Nephron progenitor cell (in vitro differentiated cells): ENCODE measurements at regions not wholly inside any gene's neighbourhood (a gene's known extent, or its start where the extent isn't known, plus 50 kb on each side); places are given as distances from the start of the nearest gene placed in this dataset.

Source experiments
- DNase-seq: peaks from one replicate; pipeline ENCODE4 v3.0.0; 2021
- H3K27ac Mint-ChIP-seq: 2 replicates; pipeline ENCODE4 v1.8.0; 2021; ENCODE audit warnings: mild to moderate bottlenecking, moderate library complexity, mixed read lengths
- H3K27me3 Mint-ChIP-seq: 2 replicates; pipeline ENCODE4 v1.8.0; 2021; ENCODE audit warnings: mild to moderate bottlenecking, low read depth, mixed read lengths; ENCODE audit not compliant: poor library complexity
- H3K36me3 Mint-ChIP-seq: 2 replicates; pipeline ENCODE4 v1.8.0; 2021; ENCODE audit warnings: low read depth, mixed read lengths
- H3K4me1 Mint-ChIP-seq: 2 replicates; pipeline ENCODE4 v1.8.0; 2021; ENCODE audit warnings: mixed read lengths
- H3K4me3 Mint-ChIP-seq: 2 replicates; pipeline ENCODE4 v1.8.0; 2021; ENCODE audit warnings: mild to moderate bottlenecking, moderate library complexity, mixed read lengths
- H3K9me3 Mint-ChIP-seq: 2 replicates; pipeline ENCODE4 v1.8.0; 2021; ENCODE audit warnings: mild to moderate bottlenecking, moderate library complexity, mixed read lengths
- CTCF ChIP-seq: fragments of 200-600 bp; sonication (generic); IDR thresholded peaks from 2 replicates; pipeline ENCODE4 v1.5.0; 2021; ENCODE audit warnings: antibody characterized with exemption

- no peak overlapping the region for H3K4me3 Mint-ChIP-seq
- H3K27me3 Mint-ChIP-seq: peaks cover 13% of the 10 kb centered on the region
- H3K27ac Mint-ChIP-seq: no peak overlapping the region
- no peak for DNase-seq
- H3K4me1 Mint-ChIP-seq: peaks cover 29% of the 10 kb centered on the region
- H3K9me3 Mint-ChIP-seq: peaks cover under 1% of the 10 kb centered on the region
- no peaks in the 10 kb centered on the region for H3K36me3 Mint-ChIP-seq
- no peak for TF ChIP-seq CTCF
Observed at GRCh38 chr7:69349291-69349690, 249.0 kb upstream of the AUTS2 start.

- H3K4me3 Mint-ChIP-seq: no peak overlapping the region
- no peak for TF ChIP-seq CTCF
- peaks cover 21% of the 10 kb centered on the region for H3K4me1 Mint-ChIP-seq
- no peaks in the 10 kb centered on the region for H3K36me3 Mint-ChIP-seq
- peaks cover 4% of the 10 kb centered on the region for H3K9me3 Mint-ChIP-seq
- DNase-seq: no peak
- H3K27me3 Mint-ChIP-seq: peaks cover 22% of the 10 kb centered on the region
- no peak overlapping the region for H3K27ac Mint-ChIP-seq
Observed at GRCh38 chr7:69358163-69358821, 240.0 kb upstream of the AUTS2 start.

GRCh38 chr7:69359003-69359700 lies 239.1 kb upstream of the AUTS2 start:
- Mint-ChIP-seq H3K4me1 (peaks cover 15% of the 10 kb centered on the region), H3K9me3 (peaks cover 4% of the 10 kb centered on the region), H3K27ac (no peak overlapping the region), H3K36me3 (no peaks in the 10 kb centered on the region), H3K4me3 (no peak overlapping the region), H3K27me3 (peaks cover 22% of the 10 kb centered on the region)
- no peak for TF ChIP-seq CTCF
- no peak for DNase-seq

GRCh38 chr7:69360913-69361312 lies 237.4 kb upstream of the AUTS2 start:
- Mint-ChIP-seq H3K27ac (no peak overlapping the region), H3K27me3 (peaks cover 22% of the 10 kb centered on the region), H3K36me3 (no peaks in the 10 kb centered on the region), H3K9me3 (peaks cover 4% of the 10 kb centered on the region), H3K4me3 (no peak overlapping the region), H3K4me1 (peaks cover 27% of the 10 kb centered on the region)
- no peak for TF ChIP-seq CTCF
- no peak for DNase-seq

- H3K9me3 Mint-ChIP-seq: peaks cover 4% of the 10 kb centered on the region
- no peak overlapping the region for H3K4me3 Mint-ChIP-seq
- peaks cover 13% of the 10 kb centered on the region for H3K27me3 Mint-ChIP-seq
- peaks cover 49% of the 10 kb centered on the region for H3K4me1 Mint-ChIP-seq
- no peaks in the 10 kb centered on the region for H3K36me3 Mint-ChIP-seq
- DNase-seq: no peak
- H3K27ac Mint-ChIP-seq: no peak overlapping the region
- no peak for TF ChIP-seq CTCF
Observed at GRCh38 chr7:69363136-69363535, 235.1 kb upstream of the AUTS2 start.
